ENCODE measurements at regions not wholly inside any gene's neighbourhood (a gene's known extent, or its start where the extent isn't known, plus 50 kb on each side); places are given as distances from the start of the nearest gene placed in this dataset.

- TF ChIP-seq, protein P1, sequence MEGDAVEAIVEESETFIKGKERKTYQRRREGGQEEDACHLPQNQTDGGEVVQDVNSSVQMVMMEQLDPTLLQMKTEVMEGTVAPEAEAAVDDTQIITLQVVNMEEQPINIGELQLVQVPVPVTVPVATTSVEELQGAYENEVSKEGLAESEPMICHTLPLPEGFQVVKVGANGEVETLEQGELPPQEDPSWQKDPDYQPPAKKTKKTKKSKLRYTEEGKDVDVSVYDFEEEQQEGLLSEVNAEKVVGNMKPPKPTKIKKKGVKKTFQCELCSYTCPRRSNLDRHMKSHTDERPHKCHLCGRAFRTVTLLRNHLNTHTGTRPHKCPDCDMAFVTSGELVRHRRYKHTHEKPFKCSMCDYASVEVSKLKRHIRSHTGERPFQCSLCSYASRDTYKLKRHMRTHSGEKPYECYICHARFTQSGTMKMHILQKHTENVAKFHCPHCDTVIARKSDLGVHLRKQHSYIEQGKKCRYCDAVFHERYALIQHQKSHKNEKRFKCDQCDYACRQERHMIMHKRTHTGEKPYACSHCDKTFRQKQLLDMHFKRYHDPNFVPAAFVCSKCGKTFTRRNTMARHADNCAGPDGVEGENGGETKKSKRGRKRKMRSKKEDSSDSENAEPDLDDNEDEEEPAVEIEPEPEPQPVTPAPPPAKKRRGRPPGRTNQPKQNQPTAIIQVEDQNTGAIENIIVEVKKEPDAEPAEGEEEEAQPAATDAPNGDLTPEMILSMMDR (conservative IDR thresholded peaks at IDR 0.05; ENCODE audit: low read depth, low read length): no peak
- DNase-seq (ENCODE audit: low read depth): no peak
- no peak overlapping the region for H3K4me3 ChIP-seq (ENCODE audit: low read depth, low read length)
Observed at GRCh38 chr14:104474495-104475213, 104.9 kb upstream of the C14orf180 start.

GRCh38 chr14:104475256-104475655, 104.3 kb upstream of the C14orf180 start:
- TF ChIP-seq, protein P1 (conservative IDR thresholded peaks at IDR 0.05; ENCODE audit: low read depth, low read length): no peak
- H3K4me3 ChIP-seq (ENCODE audit: low read depth, low read length): no peak overlapping the region
- no peak for DNase-seq (ENCODE audit: low read depth)

- TF ChIP-seq, protein P1 (conservative IDR thresholded peaks at IDR 0.05; ENCODE audit: low read depth, low read length): no peak
- H3K4me3 ChIP-seq (ENCODE audit: low read depth, low read length): no peak overlapping the region
- DNase-seq (ENCODE audit: low read depth): no peak
Observed at GRCh38 chr14:104475802-104476201, 103.8 kb upstream of the C14orf180 start.

GRCh38 chr14:104476437-104476836, 103.1 kb upstream of the C14orf180 start:
- DNase-seq (ENCODE audit: low read depth): no peak
- TF ChIP-seq, protein P1 (conservative IDR thresholded peaks at IDR 0.05; ENCODE audit: low read depth, low read length): no peak
- no peak overlapping the region for H3K4me3 ChIP-seq (ENCODE audit: low read depth, low read length)

DNA sequence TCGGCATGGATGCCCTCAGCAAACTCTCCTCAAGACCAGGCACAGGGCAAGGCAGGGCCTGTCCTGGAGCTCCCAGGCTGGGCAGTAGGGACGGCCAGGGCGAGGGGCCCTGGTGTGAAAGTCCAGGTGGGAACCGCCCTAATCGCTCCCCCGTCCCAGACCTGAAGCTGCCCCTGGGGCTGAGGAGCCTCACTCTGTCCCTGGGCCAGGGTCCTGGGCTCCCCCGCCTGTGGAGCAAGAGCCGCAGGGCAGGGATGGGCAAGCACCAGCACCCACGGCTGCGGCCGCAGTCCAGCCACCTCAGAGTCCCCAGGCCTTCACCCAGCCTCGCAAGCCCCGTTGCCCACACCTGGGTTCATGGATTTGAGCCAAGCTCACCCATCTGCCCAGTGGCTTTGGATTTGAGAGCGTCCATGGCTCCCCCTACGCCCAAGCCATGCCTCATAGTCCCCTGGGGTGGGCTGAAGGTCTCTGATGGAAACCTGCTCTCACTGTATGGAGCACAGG, 102.4 kb upstream of the C14orf180 start:
- TF ChIP-seq, protein P1 (conservative IDR thresholded peaks at IDR 0.05; ENCODE audit: low read depth, low read length): no peak
- no peak for DNase-seq (ENCODE audit: low read depth)
- no peak overlapping the region for H3K4me3 ChIP-seq (ENCODE audit: low read depth, low read length)

GRCh38 chr14:104477666-104478380, 101.7 kb upstream of the C14orf180 start:
- TF ChIP-seq, protein P1 (conservative IDR thresholded peaks at IDR 0.05; ENCODE audit: low read depth, low read length): no peak

More at GRCh38 chr14:104477666-104478380, 101.7 kb upstream of the C14orf180 start:
- DNase-seq (ENCODE audit: low read depth): no peak
- no peak overlapping the region for H3K4me3 ChIP-seq (ENCODE audit: low read depth, low read length)

Measured in epithelial cell of proximal tubule (primary cell).